GM10248 (cell line): ENCODE measurements at regions not wholly inside any gene's neighbourhood (a gene's known extent, or its start where the extent isn't known, plus 50 kb on each side); places are given as distances from the start of the nearest gene placed in this dataset.
"Not testable (repeated sequence)": the region's sequence is repeated elsewhere in the genome, so short reads cannot be mapped to it uniquely, and the experiment has no call there.

Experiments used
- CTCF ChIA-PET: fragments of 300-600 bp; sonication (Branson Sonifier 250); formaldehyde crosslinking; extraction: SDS; loops from one replicate; lab custom pipeline; 2021; ENCODE audit warnings: antibody characterized with exemption; lab: Yijun Ruan, JAX
- POLR2A ChIA-PET: fragments of 350-650 bp; sonication (Branson Sonifier 250); formaldehyde crosslinking; extraction: SDS; loops from one replicate; lab custom pipeline; 2020; ENCODE audit warnings: antibody characterized with exemption; lab: Yijun Ruan, JAX
- DNase-seq: peaks from one replicate; pipeline ENCODE4 v3.0.0; 2012; ENCODE audit errors: extremely low spot score
- CTCF ChIP-seq: IDR thresholded peaks from 2 replicates; pipeline ENCODE4 v1.5.1; 2012; ENCODE audit warnings: mild to moderate bottlenecking, low read depth; ENCODE audit errors: extremely low read depth, missing control alignments, control extremely low read depth

DNA sequence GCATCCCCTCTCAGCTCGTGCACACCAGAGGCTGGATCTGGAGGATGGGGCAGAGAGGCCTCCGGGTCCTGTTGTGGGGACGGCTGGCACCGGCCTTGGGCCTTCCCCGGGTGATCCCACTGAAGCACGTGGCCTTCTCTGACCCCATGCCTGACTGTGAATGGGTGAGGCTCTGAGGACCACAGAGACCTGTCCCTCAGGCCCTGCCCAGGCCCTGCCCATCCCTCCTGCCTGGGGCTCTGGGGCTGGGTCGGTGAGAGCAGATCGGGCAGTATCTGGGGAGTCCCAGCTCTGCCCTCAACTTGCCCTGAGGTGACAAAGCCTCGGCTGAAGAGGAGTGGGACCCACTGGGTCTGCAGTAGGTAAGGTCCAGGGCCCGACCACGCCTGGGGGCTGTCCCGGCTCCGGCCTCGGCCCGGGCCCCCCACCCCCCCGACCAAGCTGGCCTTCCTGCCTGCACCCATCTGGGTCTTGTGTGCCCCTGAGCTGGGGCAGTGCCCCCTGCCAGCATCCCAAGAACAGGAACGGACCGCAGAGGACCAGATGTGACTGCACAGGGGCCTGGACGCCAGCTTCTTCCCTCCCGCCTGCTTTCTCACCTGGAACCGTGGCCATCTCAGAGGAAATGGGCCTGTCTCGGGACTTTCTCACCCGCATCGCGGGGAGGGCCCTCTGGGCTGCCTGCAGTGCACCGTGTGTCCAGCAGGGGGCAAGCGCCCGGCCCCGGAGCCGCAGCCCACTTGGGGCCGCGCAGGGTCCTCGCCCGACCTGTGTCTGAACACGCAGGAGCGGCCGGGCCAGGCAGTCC lies 255.9 kb downstream of the PARP8 start:
- CTCF ChIA-PET, DNase-seq, POLR2A ChIA-PET: not testable (repeated sequence)
- TF ChIP-seq CTCF = peak; percentile 42

- ChIA-PET POLR2A (no interaction called here), CTCF (no interaction called here)
- DNase-seq = no peak
- TF ChIP-seq CTCF = no peak
Measured at GRCh38 chr5:50922942-50923767, 256.7 kb downstream of the PARP8 start.

- CTCF ChIA-PET = no interaction called here
- TF ChIP-seq CTCF = no peak
- no peak for DNase-seq
- POLR2A ChIA-PET = no interaction called here
Measured at GRCh38 chr5:50923768-50924494, 257.5 kb downstream of the PARP8 start.

DNA sequence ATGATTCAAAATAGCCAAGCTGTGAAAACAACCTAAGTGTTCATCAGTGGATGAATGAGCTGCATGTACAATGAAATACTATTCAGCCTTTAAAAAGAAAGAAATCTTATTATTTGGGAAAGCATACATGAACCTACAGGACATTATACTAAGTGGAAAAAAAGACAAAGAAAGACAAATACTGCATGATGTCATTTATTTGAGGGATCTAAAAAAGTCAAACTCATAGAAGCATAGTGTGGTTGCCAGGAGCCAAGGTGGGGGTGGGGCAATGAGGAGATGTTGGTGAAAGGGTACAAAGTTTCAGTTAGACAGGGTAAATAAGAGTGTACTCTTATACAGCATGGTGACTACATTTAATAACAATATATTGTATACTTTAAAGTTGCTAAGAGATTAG lies 261.5 kb downstream of the PARP8 start:
- POLR2A ChIA-PET = no interaction called here
- CTCF ChIA-PET = interaction anchor here (1.3 kb wide), 1 partner anchor 11 kb away, joined by 5 read pairs; no protein-coding TSS in a partner anchor

DNA sequence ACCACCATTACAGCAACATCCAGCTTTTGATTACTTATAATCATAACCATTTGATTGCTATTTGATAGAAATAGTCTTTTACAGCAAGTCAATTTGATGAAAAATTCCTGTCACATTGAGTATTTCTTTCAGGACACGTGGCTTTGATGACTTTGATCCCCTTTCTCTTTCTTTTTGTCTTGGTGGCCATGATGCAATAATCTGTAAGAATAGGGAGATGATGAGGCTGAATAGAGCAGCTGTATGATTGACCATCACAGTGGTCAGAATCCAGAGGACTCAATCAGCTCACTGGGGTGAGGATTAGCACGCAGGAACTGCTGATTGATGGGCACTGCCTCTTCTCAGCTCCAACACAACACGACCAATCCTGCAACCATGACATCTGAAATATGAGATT lies 262.7 kb downstream of the PARP8 start:
- DNase-seq = no peak
- POLR2A ChIA-PET = no interaction called here
- CTCF ChIA-PET = interaction anchor here (1.4 kb wide), 1 partner anchor 34 kb away, joined by 3 read pairs; no protein-coding TSS in a partner anchor
- no peak for TF ChIP-seq CTCF

More for the DNA sequence above, 261.5 kb downstream of the PARP8 start:
- DNase-seq = no peak
- no peak for TF ChIP-seq CTCF

DNA sequence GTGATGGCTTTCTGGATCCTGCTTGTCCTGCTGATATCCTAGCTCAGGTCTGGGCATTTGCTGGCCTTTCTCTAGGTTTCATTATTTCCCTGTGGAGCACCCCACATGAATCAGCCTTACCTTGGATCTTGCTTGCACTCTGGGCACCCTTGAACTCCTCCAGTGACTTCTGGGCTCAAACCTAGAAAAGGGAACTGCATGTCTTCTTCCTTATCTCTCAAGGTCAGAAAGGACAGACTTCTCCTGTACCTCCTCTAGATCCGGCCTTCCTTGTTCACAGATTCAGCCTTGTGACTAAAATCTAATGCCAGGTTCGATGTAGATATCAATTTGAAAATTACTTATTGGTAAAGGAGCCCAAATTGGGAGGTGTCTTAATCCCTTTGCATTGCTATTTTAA lies 267.9 kb downstream of the PARP8 start:
- ChIA-PET POLR2A (no interaction called here), CTCF (no interaction called here)
- TF ChIP-seq CTCF = no peak
- DNase-seq = no peak
